OCI-LY1 (cell line): ENCODE measurements at regions not wholly inside any gene's neighbourhood (a gene's known extent, or its start where the extent isn't known, plus 50 kb on each side); places are given as distances from the start of the nearest gene placed in this dataset.

Experiments
- H2AFZ ChIP-seq: fragments of 200-600 bp; sonication (generic), shearing (Covaris generic); 2 replicates; pipeline ENCODE4 v1.6.0; 2014; ENCODE audit warnings: antibody characterized with exemption, mild to moderate bottlenecking, low read length
- H3F3A ChIP-seq: fragments of 200-600 bp; sonication (generic), shearing (Covaris generic); 2 replicates; pipeline ENCODE4 v1.6.0; 2014; ENCODE audit warnings: mild to moderate bottlenecking, antibody characterized with exemption, low read length, moderate library complexity; ENCODE audit not compliant: insufficient read depth
- H3K27ac ChIP-seq: fragments of 200-600 bp; sonication (generic); 2 replicates; pipeline ENCODE4 v1.5.1; 2014; ENCODE audit warnings: low read length, mixed run types, mild to moderate bottlenecking, low read depth; ENCODE audit not compliant: poor library complexity, severe bottlenecking
- H3K27me3 ChIP-seq: fragments of 200-600 bp; sonication (generic); 2 replicates; pipeline ENCODE4 v1.6.0; 2014; ENCODE audit warnings: antibody characterized with exemption, mild to moderate bottlenecking, low read length, moderate library complexity; ENCODE audit not compliant: insufficient read depth
- H3K36me3 ChIP-seq: fragments of 200-600 bp; sonication (generic); 2 replicates; pipeline ENCODE4 v1.6.1; 2014; ENCODE audit warnings: mild to moderate bottlenecking, antibody characterized with exemption, low read length, moderate library complexity, mixed read lengths; ENCODE audit not compliant: insufficient read depth
- H3K4me1 ChIP-seq: fragments of 200-600 bp; sonication (generic); 2 replicates; pipeline ENCODE4 v1.5.1; 2014; ENCODE audit warnings: mild to moderate bottlenecking, low read length, moderate library complexity; ENCODE audit not compliant: insufficient read depth, severe bottlenecking
- H3K4me2 ChIP-seq: fragments of 200-600 bp; sonication (generic), shearing (Covaris generic); 2 replicates; pipeline ENCODE4 v1.6.1; 2014; ENCODE audit warnings: low read length
- H3K4me3 ChIP-seq: fragments of 200-600 bp; sonication (generic); 2 replicates; pipeline ENCODE4 v1.5.1; 2014; ENCODE audit warnings: low read length, low read depth, mild to moderate bottlenecking, mixed read lengths; ENCODE audit not compliant: poor library complexity, severe bottlenecking
- H3K79me2 ChIP-seq: fragments of 200-600 bp; shearing (Covaris generic); 2 replicates; pipeline ENCODE4 v1.6.1; 2016; ENCODE audit warnings: mixed run types, low read length, mixed read lengths; ENCODE audit not compliant: insufficient read depth
- H3K9ac ChIP-seq: fragments of 200-600 bp; sonication (generic), shearing (Covaris generic); 2 replicates; pipeline ENCODE4 v1.6.1; 2014; ENCODE audit warnings: mild to moderate bottlenecking, low read length, mixed read lengths
- H3K9me2 ChIP-seq: fragments of 200-600 bp; sonication (generic), shearing (Covaris generic); 2 replicates; pipeline ENCODE4 v1.6.1; 2014; ENCODE audit warnings: low read depth, mild to moderate bottlenecking, low read length, mixed read lengths
- H3K9me3 ChIP-seq: fragments of 200-600 bp; shearing (Covaris generic); 2 replicates; pipeline ENCODE4 v1.6.1; 2014; ENCODE audit warnings: low read length, mixed read lengths
- H4K20me1 ChIP-seq: fragments of 200-600 bp; sonication (generic), shearing (Covaris generic); 2 replicates; pipeline ENCODE4 v1.6.0; 2016; ENCODE audit warnings: mild to moderate bottlenecking, low read length; ENCODE audit not compliant: insufficient read depth
- EZH2 ChIP-seq: fragments of 200-600 bp; sonication (generic), shearing (Covaris generic); IDR thresholded peaks from 2 replicates; pipeline ENCODE4 v1.8.0; 2017; ENCODE audit warnings: borderline replicate concordance, mixed run types, mild to moderate bottlenecking, antibody characterized with exemption, low read length, moderate library complexity, mixed read lengths
- TF ChIP-seq, protein P1 (sequence below): fragments of 200-600 bp; sonication (generic), shearing (Covaris generic); IDR thresholded peaks from 2 replicates; pipeline ENCODE4 v1.5.1; 2017; ENCODE audit warnings: mild to moderate bottlenecking, antibody characterized with exemption, low read length, moderate library complexity, mixed read lengths

DNA sequence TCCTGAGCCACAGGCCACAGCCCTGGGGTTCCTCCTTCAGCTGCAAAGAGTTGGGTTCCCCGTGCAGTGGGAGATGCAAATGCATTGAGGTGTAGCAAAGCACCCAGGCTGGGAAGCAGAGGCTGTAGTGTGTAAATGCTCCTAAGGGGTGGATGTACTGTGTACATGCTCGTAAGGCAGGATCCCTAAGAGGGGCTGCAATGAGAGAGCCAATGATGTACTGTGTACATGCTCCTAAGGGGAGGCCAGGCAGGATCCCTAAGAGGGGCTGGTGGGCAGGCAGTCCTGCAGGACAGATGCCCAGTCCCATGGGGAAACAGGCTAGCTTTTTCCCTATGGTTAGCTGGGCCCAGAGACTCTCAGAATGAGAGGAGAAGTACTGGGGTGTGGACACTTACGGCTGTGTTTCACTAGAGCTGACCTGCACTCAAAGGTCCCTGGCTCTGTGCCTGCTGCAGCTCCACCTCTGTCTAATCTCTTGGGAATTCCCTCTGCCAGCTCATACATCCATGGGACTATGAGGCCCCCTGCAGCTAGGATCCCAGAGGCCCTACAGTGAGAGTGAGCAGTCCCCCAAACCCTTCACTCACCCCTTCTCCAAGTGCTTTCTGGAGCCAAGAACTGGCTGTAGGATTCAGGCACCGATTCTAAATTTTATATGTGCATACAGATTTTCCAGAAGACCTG, 261.9 kb upstream of the LUZP2 start:
- no peaks in the 10 kb centered on the region for H3K9me2 ChIP-seq
- no peaks in the 10 kb centered on the region for H3K36me3 ChIP-seq
- H3K9ac ChIP-seq: no peak overlapping the region
- no peaks in the 10 kb centered on the region for H3K9me3 ChIP-seq
- no peaks in the 10 kb centered on the region for H3K79me2 ChIP-seq
- no peaks in the 10 kb centered on the region for H3F3A ChIP-seq
- H2AFZ ChIP-seq: no peak overlapping the region
- H3K4me1 ChIP-seq: no peaks in the 10 kb centered on the region
- H3K4me3 ChIP-seq: no peak overlapping the region
- TF ChIP-seq, protein P1, sequence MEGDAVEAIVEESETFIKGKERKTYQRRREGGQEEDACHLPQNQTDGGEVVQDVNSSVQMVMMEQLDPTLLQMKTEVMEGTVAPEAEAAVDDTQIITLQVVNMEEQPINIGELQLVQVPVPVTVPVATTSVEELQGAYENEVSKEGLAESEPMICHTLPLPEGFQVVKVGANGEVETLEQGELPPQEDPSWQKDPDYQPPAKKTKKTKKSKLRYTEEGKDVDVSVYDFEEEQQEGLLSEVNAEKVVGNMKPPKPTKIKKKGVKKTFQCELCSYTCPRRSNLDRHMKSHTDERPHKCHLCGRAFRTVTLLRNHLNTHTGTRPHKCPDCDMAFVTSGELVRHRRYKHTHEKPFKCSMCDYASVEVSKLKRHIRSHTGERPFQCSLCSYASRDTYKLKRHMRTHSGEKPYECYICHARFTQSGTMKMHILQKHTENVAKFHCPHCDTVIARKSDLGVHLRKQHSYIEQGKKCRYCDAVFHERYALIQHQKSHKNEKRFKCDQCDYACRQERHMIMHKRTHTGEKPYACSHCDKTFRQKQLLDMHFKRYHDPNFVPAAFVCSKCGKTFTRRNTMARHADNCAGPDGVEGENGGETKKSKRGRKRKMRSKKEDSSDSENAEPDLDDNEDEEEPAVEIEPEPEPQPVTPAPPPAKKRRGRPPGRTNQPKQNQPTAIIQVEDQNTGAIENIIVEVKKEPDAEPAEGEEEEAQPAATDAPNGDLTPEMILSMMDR: no peak
- no peak for TF ChIP-seq EZH2
- H3K27me3 ChIP-seq: no peaks in the 10 kb centered on the region
- H4K20me1 ChIP-seq: no peaks in the 10 kb centered on the region
- no peak overlapping the region for H3K4me2 ChIP-seq
- H3K27ac ChIP-seq: no peak overlapping the region

DNA sequence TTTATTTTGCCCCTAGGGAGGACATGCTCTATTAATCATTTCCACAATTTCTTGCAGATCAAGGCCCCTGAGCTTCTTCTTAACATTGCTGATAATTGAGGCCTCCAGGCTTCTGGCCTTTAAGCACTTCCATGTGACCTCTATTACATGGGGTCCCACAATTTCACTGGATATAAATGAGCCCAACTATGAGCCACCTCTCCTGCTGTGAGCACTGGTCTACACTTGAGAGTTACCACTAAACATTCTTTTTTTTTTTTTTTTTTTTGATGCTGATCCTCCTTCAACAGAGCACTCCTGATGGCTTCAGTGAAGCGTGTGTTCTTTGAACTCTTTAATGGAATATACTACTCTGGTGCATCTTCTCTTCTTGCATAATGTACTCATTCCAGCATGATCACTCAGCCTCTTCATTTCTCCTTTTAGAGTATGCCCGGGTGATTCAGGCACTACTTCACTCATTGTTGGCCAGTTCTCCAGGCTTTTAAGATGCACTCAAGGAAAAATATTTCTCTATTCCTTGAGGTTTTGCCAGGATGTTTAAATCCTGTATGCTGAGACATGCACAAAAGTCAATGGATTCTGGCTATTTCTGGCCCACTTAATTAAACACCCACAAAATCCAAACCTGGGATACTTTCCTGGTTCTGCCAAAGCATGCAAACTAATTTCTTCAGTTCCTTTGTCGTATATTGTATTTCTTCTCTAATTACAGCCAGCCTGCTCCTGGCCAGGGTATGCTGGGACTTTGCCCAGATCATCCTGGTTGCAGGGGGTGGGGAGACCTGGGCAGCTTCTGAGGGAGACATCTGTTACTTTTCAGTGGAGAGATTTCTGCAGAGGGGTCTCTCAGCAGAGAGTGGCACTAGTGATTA, 257.8 kb upstream of the LUZP2 start:
- Histone ChIP-seq H3K79me2 (no peaks in the 10 kb centered on the region), H3K4me1 (no peaks in the 10 kb centered on the region), H3K9me3 (no peaks in the 10 kb centered on the region), H3K27me3 (no peaks in the 10 kb centered on the region), H3K4me3 (no peak overlapping the region), H3F3A (no peaks in the 10 kb centered on the region), H3K9ac (no peak overlapping the region), H3K36me3 (no peaks in the 10 kb centered on the region), H3K9me2 (no peaks in the 10 kb centered on the region; the same call in 1 of the 2 replicates), H4K20me1 (no peaks in the 10 kb centered on the region), H3K4me2 (no peak overlapping the region), H3K27ac (no peak overlapping the region), H2AFZ (no peak overlapping the region)
- TF ChIP-seq EZH2: no peak
- TF ChIP-seq, protein P1: no peak

DNA sequence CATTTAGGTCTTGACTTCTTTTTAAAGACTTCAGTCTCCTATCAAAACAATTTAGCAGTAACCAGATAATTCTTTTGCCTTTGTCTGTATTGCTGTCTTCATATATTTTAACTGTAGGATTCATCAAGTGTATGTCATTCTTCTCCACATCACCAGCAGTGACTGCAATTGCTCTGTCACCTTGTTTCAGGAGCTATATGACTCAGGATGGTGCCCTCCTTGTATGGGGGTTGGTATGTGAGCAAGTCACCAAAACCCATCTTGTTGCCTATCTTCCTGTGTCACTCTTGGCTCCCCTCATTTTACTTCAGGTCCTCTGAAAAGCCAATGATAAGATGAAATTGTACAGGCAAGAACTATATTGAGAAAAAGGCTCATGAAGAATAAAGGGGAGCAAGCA, 256.9 kb upstream of the LUZP2 start:
- no peaks in the 10 kb centered on the region for H4K20me1 ChIP-seq
- no peak overlapping the region for H2AFZ ChIP-seq
- no peaks in the 10 kb centered on the region for H3K79me2 ChIP-seq
- no peaks in the 10 kb centered on the region for H3K9me3 ChIP-seq
- no peak overlapping the region for H3K9ac ChIP-seq
- no peaks in the 10 kb centered on the region for H3K4me1 ChIP-seq
- H3K36me3 ChIP-seq: no peaks in the 10 kb centered on the region
- H3K9me2 ChIP-seq: no peaks in the 10 kb centered on the region; the same call in 1 of the 2 replicates
- no peak overlapping the region for H3K4me3 ChIP-seq
- no peak overlapping the region for H3K4me2 ChIP-seq
- TF ChIP-seq, protein P1: no peak
- TF ChIP-seq EZH2: no peak
- H3F3A ChIP-seq: no peaks in the 10 kb centered on the region
- no peaks in the 10 kb centered on the region for H3K27me3 ChIP-seq
- no peak overlapping the region for H3K27ac ChIP-seq
